Stimulated activated CD8-positive, alpha-beta memory T cell treated with anti-CD3 and anti-CD28 coated beads, Interleukin-12 subunit alpha, Interleukin-12 subunit beta, amount 100 ng/mL, for 1 hour (primary cell): ENCODE measurements at regions not wholly inside any gene's neighbourhood (a gene's known extent, or its start where the extent isn't known, plus 50 kb on each side); places are given as distances from the start of the nearest gene placed in this dataset.

Experiments
- DNase-seq: peaks from one replicate; pipeline ENCODE4 v3.0.0-alpha.2; 2020; ENCODE audit warnings: low read depth

DNA sequence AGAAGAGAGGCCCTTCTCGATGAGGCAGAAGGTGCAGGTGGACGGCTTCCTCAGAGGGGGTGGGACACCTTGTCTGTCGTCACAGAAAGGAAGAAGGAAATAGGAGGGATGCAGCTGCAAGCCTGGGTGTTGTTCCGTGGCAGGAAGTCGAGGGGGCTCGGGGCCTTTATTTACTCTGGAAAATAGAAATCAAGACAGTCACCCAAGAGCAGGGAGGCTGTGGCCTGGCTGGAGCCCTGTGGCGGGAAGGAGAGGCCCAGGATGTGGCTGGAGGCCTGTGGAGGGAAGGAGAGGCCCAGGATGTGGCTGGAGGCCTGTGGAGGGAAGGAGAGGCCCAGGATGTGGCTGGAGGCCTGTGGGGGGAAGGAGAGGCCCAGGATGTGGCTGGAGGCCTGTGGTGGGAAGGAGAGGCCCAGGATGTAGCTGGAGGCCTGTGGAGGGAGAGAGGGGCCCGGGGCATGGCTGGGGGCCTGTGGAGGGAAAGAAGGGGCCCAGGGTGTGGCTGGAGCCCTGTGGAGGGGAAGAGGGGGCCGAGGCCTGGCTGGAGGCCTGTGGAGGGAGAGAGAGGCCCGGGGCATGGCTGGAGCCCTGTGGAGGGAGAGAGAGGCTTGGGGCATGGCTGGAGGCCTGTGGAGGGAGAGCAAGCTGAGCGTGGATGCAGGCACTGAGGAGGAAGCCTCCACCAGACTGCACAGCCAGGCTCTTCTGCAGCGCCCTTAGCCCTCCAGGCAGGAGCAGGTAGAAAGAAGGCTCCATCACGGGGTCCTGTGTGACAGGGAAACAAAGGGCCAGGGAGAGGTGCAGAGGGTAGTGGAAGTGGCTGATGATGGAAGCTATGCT is 97.3 kb upstream of the SFMBT2 start:
- no peak for DNase-seq

GRCh38 chr10:7506571-7506970 is 95.7 kb upstream of the SFMBT2 start:
- no peak for DNase-seq

GRCh38 chr10:7505196-7505595 is 94.4 kb upstream of the SFMBT2 start:
- no peak for DNase-seq

DNA sequence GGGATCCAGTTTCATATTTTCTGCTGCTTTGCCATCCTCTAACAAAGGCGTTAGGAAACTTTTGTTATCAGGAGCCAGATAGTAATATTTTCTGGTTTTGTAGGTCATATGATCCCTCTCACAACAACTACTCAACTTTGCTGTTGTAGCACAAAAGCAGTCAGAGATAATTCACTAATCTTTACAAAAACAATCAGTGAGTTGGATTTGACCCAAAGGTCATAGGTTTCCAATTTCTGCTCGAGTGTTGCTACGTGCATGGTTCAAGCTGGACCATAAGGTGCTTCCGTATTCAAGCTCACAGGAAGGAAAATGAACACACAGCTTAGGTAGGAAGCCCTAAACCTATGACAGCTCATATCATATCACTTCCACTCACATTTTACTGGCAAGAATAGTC is 92.4 kb upstream of the SFMBT2 start:
- no peak for DNase-seq

GRCh38 chr10:7501157-7501556 is 90.3 kb upstream of the SFMBT2 start:
- DNase-seq: no peak

DNA sequence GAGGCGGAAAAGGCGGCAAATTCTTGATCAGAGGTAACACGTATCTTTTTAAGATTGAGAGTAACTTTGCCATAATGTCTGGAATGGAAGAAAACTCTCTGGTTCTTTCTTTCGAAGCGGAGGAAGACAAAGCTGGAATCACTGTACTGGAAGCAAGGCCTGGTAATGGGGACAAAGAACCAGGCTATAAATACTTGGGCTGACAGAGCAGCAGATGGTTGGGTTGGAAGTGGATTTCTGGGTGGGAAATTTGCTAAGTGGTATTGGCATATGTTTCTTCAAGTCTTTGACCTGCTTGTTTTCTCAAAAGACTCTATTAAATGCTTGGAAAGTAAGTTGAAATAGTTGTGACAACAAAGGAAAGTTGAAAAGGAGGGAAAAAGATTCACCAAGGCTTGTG is 87.3 kb upstream of the SFMBT2 start:
- DNase-seq: no peak

DNA sequence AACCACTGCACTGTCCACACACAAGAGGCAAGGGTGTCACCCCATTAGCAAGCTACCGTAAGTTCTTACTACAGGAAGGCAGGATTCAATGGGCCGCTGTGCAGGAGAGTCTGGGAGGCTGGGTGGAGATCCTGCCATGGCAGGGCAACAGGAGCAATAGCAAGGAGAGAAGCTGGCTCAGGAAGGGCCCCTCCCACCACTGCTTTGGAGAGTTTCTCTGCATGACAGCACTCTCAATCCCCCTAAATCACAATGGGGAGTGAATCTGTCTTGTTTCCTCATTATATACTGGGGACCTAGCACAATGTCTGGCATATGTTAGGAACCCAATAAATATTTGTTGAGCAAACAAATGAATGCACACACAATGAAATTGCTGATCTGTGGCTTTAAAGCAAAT is 83.2 kb upstream of the SFMBT2 start:
- no peak for DNase-seq

DNA sequence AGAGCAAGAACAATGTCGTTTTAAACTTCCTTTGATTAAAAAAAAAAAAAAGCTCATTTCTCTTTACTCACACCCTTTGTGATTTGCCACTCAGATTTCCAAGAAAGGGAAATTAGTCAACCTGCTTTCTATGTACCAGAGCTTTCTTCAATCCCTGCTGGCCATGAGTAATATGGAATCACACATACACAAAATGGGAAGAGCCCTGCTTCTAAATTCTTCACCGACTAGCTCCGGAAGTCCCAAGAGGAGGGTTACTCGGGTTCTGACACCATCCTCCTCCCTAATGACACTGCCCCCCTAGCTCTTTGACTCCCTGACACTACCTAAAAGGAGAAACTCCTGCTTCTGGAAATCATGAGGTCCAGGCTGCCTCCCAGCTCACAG is 81.8 kb upstream of the SFMBT2 start:
- DNase-seq: no peak

DNA sequence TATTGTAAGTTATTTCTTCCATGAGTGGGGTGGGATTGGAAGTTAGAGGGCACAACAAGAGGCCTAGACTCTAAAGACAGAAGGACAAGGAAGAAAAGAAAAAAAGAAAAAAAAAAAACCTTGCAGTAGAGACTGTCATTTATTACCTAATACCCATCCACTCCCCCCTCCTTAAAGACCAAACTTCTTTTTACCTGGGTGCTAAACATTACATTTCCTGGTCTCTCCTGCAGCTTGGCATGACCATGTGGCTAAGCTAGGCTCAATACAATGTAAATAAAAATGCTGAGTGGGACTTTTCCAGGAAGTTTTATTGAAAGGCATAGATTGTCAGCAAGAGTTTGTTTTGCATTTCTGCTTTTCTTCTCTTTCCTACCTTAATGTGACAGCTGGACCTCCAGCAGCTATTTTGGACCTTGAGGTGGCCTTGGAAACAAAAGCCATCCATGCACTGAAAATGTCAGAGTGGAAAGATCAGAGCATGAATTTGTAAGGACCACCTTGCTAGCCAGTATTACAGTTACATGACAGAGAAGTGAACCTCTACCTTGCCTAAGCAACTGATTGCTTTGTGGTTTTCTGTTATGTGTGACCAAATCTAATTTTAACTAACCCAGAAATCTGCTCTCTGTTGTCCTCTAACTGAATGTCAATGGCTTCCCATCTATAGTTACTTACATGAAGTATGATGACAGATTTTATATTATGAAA is 81.3 kb upstream of the SFMBT2 start:
- no peak for DNase-seq

- DNase-seq: no peak
Observed at GRCh38 chr10:7491230-7491629, 80.4 kb upstream of the SFMBT2 start.

DNA sequence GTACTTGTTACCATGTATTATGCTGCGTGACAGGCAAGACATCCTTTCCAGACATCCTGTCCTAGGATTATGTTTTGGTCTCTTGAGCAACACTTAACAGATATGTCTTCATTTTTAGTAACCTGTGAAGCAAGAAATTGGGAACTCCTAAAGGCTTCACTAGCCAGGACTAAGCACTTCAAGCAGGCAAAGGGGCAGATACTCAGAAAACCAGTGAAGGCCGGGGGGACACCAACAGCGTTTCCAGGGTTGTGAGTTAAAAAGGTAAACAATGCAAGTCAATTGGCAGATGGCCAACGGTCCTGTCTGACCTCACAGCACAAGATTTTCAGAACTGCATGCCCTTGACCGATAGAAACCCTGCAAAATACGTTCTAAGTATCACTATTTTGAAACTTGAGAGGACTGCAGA is 77.6 kb upstream of the SFMBT2 start:
- no peak for DNase-seq

DNA sequence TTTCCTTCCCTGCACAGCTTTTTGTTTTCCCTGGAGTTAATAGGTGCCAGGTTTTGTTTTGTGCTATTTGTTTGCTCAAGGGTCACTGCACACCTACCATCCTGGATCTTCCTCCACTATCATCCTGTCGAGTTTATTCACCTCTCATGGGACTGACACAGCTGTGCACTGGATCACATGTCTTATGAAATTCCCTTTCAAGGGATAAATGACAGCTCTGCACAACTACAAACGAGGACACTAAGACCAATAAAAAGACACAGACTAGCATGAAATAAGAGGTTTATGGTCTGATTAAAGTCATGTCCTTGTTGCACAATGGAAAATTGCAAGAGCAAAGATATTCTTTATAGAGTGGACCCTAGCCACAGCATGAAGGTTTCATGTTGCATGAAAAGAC is 76.7 kb upstream of the SFMBT2 start:
- DNase-seq: no peak

DNA sequence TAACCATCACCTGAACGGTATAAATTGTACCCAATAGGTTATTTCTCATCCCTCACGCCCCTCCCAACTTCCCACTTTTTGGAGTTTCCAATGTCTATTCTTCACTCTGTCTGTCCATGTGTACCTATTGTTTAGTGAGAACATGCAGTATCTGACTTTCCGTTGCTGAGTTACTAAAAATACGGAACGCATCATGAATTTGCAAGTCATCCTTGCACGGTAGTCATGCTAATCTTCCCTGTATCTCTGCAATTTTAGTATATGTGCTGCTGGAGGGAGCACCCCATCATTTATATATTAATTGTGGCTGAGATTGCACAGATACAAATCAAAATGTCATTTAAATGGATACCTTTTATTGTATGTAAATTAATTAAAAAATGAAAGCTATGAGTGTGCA is 75.7 kb upstream of the SFMBT2 start:
- no peak for DNase-seq

DNA sequence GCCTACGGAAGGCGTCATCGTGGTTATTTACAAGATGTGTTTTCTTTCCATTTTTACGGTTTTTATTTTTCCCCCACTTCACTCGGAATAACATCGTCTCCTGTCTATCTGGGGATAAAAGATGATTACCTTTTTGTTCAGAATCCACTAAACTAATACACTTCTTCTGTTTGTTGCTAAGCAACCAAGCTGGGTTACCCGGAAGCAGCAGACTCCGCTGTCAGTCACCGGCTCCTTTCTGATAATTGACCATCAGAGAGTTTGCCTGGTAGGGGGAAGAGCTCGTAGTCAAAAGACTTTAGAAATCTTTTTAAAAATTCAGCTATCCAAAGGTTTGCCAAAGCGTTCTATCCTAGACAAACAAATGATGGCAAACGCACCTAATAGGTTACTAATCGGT is 75.0 kb upstream of the SFMBT2 start:
- DNase-seq: no peak

DNA sequence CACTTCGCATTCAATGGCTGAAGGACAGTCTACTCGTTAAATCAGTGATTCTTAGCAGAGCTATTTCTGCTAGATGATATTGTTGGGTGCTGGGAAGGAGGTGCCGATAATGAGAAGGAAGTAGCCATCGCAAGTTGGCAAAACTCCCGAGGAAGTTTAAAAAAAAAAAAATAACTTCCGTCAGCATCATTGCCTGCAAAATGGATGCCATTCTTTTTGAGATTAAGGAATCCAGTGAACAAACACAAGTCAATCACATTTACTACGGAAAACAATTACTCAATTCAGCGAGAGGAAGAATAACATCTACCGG is 74.4 kb upstream of the SFMBT2 start:
- no peak for DNase-seq

DNA sequence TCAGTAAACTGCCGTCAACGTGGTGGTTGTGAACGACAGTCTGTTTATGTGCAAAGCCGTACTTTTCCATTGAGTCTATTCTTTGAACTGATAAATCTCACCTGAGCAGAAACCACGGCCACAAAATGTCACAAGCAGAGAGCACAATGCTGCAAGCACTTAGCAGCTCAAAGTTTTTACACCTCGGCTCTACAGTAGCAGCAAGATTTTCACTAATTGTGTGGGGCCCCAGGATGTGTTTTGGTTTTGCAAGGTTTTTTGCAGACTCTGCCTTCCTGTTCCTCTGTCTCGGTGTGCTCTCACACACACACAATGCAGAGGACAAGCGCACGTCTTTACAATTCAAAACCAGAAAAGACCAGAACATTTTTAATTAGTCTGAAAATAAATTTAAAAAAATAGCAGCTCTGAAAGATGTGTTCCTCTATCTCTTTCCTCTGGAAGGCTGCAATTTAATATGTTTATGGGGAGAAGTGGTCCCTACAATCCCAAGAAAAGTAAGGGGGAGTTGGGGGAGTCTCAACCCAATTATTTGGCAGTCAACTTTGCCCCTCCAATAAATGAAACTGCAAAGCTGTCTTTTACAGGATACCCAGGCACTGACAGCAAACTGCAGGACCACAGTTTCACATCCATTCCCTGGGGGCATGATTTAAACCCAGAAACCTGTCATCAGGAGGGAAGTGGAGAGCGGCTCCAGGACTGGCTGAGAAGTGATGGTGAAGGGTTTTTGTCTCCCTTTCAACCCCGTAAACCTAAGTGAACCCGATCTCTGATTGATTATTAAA is 73.8 kb upstream of the SFMBT2 start:
- peak; percentile 36 for DNase-seq

DNA sequence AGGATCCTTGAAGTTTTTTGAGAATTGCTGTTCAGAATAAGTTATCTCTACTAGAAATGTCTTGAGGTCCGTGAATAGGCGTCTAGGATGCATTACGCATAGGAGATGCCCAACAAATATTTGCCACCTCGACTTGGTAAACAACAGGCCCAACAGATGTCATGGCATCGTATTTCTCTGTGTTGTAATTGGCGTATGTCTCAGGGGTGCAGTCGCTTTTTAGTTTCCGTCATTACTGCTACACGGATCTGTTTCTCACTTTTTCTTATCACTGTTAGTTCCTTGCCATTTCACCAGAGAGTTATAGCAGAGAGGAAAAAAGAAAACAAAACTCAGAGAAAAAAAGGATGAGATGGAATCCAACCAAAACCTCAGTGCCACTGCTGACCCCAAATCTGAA is 73.0 kb upstream of the SFMBT2 start:
- no peak for DNase-seq

- DNase-seq: no peak
Observed at GRCh38 chr10:7482992-7483391, 72.2 kb upstream of the SFMBT2 start.

- no peak for DNase-seq
Observed at GRCh38 chr10:7481368-7481765, 70.5 kb upstream of the SFMBT2 start.

GRCh38 chr10:7480742-7481367 is 70.0 kb upstream of the SFMBT2 start:
- DNase-seq: no peak

- no peak for DNase-seq
Observed at GRCh38 chr10:7479861-7480598, 69.2 kb upstream of the SFMBT2 start.
